ENCODE measurements at regions not wholly inside any gene's neighbourhood (a gene's known extent, or its start where the extent isn't known, plus 50 kb on each side); places are given as distances from the start of the nearest gene placed in this dataset.

DNA sequence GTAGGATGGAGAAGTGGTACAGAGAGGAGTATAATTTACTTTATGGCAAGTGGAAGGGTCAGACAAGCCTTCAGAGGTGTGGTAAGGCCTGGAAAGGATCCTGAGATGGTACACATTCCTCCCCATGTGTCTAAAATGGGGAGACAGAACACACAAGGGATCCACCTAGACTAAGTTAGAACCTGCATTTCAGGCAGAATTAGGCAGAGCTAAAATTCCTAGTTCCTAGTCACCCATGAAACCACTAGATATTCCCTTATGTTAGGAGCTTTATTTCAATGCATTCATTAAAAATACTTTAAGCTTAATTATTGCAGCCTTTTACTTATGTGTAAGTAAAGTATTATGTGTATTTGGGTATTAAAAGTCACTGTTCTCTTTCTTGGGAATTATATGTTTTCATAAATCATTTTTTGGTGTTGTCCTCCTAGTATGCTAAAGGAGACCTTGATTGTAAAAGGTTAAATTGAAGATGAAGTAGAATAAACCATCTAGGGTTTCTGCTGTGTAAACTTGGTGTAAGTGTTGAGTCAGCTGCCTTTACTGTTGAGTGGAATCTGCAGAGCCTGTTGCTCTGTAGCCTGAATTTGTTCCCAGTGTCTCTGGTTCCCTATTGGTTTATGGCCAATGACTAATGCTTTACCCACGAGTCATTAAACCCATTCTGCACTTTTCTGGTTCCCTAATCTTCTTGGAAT lies 423.2 kb downstream of the ATP23 start:
- DNase-seq (ENCODE audit: low read depth, low spot score), result peak; percentile 36

- DNase-seq (ENCODE audit: low read depth, low spot score), result no peak
Measured at GRCh38 chr12:58365087-58365390, 423.7 kb downstream of the ATP23 start.

- no peak for DNase-seq (ENCODE audit: low read depth, low spot score)
Measured at GRCh38 chr12:58367041-58367440, 425.7 kb downstream of the ATP23 start.

DNA sequence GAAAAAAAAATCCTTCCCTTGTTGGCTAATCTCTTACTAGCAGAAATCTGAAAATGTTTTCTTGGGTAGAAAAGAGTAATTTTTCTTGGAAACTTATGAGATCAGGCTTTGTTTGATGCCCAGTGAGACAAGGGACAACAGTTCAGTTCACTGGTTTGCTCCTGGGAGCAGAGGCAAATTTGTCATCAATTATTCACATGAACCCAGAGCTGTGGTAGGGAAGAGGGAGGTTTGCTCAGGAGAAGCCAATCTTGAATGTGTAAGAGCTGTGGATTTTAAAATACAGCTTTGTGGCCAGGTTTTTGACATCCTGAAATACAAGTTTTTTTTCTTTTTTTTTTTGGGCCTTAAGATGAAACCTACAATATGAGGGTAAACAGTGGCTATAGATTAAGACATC lies 426.6 kb downstream of the ATP23 start:
- no peak for DNase-seq (ENCODE audit: low read depth, low spot score)

DNA sequence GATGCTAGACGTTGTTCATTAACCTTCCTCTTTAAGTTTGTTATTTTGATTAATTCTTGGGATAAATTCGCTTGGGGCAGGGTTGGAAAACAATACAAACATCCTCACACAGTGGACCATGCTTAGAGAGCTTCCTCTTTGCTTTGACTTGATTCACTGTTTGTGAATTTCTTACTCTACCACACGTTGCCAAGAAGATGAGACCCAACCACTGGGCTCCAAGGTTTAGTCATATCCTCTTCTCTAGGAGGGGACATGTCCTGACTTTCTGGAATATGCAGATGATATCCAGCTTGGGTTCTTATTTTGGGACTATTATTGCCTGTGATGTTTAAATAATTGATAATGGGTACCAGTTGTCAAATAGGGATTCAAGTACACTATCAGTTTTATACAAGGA lies 428.2 kb downstream of the ATP23 start:
- DNase-seq (ENCODE audit: low read depth, low spot score), result no peak

DNA sequence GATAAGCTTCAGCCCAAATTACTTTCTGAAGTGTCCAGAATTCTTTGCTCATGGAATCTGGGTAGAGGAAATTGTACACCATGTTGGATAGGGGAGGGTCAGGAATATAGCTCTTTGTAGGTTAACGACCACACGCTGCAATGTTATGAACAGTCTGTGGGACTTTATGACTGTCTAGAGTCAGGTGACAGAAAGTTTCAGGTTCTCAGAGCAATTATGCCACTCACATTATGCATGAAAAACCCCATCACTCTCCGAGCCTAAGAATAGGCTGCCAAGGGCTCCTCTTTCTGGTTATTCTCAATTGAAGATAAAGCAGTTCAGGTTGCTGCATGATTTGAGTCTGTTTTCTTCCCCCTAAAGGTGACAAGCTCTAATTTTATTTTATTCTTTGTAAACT lies 430.9 kb downstream of the ATP23 start:
- DNase-seq (ENCODE audit: low read depth, low spot score), result no peak

DNA sequence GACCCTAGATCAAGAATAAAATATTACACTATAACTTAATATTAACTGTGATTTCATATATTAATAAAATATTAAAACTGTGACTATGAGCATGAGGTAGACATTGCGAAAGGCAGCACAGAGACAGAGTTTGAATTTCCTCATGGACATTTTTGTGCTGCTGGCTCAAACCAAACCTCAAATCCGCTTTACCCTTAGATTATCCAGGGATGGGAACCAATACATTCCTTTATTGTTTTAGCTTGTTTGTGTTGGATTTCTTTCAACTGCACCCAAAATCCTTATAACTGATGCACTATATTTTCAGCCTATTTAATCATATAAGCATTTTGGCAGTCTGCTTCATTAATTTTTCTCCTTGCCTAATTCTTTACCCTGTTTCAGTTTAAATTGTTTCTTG lies 436.7 kb downstream of the ATP23 start:
- DNase-seq (ENCODE audit: low read depth, low spot score), result no peak

GRCh38 chr12:58381546-58381945 lies 440.2 kb downstream of the ATP23 start:
- no peak for DNase-seq (ENCODE audit: low read depth, low spot score)

GRCh38 chr12:58384196-58384595 lies 442.8 kb downstream of the ATP23 start:
- DNase-seq (ENCODE audit: low read depth, low spot score), result no peak

GRCh38 chr12:58386136-58386535 lies 444.8 kb downstream of the ATP23 start:
- DNase-seq (ENCODE audit: low read depth, low spot score), result no peak

DNA sequence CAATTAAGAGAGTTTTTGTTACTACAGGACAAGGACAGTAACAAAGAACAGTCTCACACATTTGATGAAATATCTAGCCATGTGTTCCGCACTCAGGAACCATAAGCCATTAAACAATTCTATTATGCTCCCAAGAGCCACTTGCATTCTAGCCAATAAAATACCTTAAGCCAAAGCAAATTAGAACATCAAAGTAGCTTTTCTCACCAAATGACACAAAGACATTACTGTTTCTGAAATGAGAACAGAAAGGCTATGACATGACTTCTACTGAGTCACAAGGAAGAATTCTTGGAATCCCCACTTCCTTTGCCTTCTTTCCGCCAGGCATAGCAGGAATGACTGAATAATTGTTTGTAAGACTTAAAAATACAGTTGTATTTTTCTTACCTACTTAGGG lies 445.8 kb downstream of the ATP23 start:
- no peak for DNase-seq (ENCODE audit: low read depth, low spot score)

DNA sequence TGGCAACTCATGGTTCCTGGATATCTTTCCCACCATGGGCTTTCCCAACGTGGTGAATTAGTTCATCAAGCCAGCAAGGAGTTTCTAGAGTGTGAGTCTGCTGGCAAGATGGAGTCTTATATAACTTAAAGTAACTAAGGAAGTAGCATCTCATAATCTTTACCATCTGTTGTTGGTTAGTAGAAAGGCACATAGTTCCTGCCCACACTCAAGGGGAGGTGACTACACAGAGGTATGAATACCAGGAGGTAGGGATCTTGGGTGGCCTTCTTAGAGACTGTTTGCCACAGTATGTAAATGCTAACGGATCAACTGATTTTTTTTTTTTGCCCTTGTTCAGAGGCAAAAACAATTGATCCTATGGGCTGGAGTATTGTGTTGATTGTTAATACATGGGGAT lies 446.9 kb downstream of the ATP23 start:
- DNase-seq (ENCODE audit: low read depth, low spot score), result no peak

DNA sequence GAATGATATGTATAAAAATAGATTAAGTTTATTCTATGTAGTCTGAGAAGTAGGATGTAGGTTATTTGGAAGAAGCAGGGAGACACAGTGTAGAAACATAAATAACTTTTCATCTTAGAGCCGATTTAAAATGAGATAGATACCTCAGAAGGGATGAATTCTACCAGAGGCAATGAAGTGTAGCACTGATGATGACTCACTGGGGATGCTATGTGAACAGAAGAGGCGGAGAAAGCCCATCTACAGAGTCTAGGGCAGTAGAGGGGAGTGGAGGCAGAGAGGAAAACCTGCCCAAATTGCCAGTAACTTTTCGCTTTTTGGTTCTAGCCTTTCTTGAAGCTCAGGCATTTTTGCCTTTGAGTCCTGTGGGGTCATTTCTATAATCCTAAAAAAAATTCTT lies 451.8 kb downstream of the ATP23 start:
- DNase-seq (ENCODE audit: low read depth, low spot score), result no peak

DNA sequence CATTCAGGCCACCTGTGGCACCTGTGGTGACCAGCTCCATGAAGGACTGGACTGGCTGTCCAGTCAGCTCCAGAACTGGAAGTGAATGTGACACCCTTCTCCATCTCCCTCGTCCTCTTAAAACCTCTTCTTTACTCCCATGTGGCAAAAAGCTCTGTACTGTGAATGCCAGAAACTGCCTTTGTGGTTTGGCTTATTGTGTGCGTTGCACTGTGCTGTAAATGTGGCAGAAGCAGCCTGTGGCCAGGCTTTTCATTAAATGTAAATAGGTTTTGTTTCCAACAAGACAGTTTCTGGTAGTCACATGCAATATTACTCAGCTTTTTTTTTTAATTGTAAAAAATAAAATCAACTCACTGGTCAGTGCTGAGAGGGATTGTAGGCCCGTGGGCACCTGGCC lies 453.7 kb downstream of the ATP23 start:
- no peak for DNase-seq (ENCODE audit: low read depth, low spot score)

DNA sequence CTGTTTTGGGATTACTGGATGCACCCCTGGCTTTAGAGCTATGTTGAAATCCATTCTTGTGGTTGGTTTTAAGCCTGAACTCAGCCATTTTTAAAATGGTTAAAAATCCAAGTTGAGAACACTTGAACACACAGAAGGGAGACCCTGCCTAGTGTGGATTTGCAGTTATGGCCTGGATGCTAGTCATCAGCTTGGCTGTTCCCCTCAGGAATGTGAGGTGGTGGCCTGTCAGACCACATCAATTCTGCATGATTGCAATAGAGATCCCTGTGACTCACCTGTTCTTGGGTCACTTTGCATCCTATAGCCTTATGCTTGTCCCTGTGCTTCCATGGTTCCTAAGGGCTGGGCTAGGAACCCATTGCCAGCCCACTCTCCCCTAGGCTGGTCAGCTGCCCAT lies 454.1 kb downstream of the ATP23 start:
- DNase-seq (ENCODE audit: low read depth, low spot score), result no peak

DNA sequence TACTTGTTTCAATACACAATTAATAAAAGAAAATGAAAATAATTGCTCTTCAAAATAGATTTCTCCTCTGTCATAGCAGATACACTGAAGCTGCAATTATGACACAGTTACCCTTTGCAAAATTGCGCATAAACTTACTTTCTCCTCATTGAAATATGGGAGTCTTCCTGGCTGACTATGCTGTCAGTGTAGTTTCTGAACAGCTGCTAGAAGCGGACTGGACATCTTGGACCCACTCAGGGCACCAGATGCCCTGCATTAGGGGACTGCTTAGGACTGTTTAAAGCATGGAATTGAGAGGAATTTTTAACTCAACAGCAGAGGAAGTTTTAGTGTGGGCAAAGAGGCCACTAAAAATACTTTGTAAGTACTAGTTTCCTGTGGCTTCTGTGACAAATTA lies 454.9 kb downstream of the ATP23 start:
- DNase-seq (ENCODE audit: low read depth, low spot score), result no peak

DNA sequence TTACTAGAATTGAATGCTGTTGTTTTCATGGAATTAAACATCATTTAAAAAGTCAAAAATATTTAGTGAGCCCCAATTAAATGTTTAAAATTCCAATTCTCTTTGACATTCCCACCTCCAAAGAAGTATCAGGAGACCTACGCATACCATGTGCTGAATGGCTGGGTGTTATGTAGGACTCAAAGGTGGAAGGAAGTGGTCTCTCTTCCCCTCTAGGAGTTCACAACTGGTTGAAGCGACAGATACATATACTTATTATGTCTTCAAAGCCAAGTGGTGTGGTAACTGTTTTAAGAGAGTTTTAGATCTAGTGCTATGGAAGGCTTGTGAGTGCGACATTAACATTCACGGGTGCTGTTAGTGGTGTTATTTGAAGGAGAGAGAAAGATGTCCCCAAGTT lies 464.0 kb downstream of the ATP23 start:
- DNase-seq (ENCODE audit: low read depth, low spot score), result no peak

GRCh38 chr12:58408516-58408915 lies 467.1 kb downstream of the ATP23 start:
- no peak for DNase-seq (ENCODE audit: low read depth, low spot score)

DNA sequence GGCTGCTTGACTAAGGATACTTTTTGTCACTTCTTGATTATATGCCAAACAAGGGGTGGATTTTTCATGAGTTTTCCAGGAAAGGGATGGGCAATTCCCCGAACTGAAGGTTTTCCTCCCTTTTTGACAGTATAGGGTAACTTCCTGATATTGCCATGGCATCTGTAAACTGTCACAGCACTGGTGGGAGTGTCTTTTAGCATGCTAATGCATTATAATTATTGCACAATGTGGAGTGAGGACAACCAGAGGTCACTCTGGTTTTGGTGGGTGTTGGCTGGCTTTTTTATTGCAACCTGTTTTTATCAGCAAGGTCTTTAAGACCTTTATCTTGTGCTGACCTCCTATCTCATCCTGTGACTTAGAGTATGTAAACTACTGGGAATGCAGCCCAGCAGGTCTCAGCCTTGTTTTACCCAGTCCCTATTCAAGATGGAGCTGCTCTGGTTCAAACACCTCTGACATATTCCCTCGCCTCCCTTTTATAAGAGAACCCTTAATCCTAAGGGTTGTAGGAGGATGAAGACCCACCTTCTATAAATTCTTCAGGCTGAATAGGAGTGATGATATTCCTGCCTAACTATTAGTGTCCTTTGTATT lies 471.2 kb downstream of the ATP23 start:
- peak; percentile 50 for DNase-seq (ENCODE audit: low read depth, low spot score)

DNA sequence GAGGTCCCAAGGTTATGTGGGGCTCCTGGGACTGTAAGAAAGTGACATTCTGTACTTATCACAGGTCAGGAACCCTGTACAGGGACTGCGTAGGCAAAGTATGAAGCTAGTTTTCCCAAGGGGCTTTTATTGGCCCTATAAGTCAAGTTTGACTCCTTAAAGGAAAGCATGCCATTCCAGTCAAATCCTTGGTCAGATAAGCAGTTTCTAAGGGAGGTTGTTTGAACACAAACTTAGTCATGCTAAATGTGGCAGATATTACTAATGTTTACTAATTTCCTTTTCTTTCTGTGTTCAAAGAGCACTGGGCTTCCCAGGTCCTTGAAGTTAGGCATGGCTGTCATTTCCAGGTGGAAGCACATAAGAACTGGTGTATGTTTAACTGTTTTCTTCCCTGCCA lies 472.4 kb downstream of the ATP23 start:
- peak; percentile 15 for DNase-seq (ENCODE audit: low read depth, low spot score)

GRCh38 chr12:58414398-58414871 lies 473.1 kb downstream of the ATP23 start:
- DNase-seq (ENCODE audit: low read depth, low spot score), result no peak

- DNase-seq (ENCODE audit: low read depth, low spot score), result no peak
Measured at GRCh38 chr12:58415716-58416115, 474.3 kb downstream of the ATP23 start.

GRCh38 chr12:58416236-58416635 lies 474.9 kb downstream of the ATP23 start:
- DNase-seq (ENCODE audit: low read depth, low spot score), result no peak
